ENCODE measurements at regions not wholly inside any gene's neighbourhood (a gene's known extent, or its start where the extent isn't known, plus 50 kb on each side); places are given as distances from the start of the nearest gene placed in this dataset.

DNA sequence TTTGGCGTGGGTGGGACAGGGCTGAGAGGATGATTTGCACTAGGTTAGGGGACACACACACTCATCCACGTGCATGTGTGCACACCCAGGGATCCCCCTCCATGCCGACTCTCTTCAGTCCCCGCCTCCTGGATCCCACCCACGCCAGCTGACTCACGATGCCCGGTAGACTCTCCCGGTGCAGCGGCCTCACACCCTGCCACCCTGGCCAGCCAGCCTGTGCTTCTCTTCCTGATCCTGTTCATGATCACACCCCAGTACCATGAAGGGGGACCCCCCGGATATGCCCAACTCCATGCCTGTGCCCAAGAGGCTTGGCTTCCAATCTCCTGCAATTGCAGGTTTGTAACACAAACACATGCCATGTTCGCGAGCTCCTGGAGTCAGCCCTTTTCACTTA is 157.8 kb upstream of the HDAC4 start:
- Histone ChIP-seq H3K27ac (ENCODE audit: insufficient read depth in 1 of 2, low read depth in 1 of 2, low read length in 2 of 2, poor library complexity in 1 of 2, severe bottlenecking in 2 of 2) (no peak overlapping the region), H3K36me3 (ENCODE audit: control insufficient read depth in 4 of 4, insufficient read depth in 4 of 4, low read length in 3 of 4) (no peaks in the 10 kb centered on the region), H3K9me3 (ENCODE audit: control extremely low read depth in 1 of 5, control insufficient read depth in 4 of 5, insufficient read depth in 2 of 5, low read depth in 1 of 5, low read length in 4 of 5) (peaks cover 0 to 2% (median 0%) of the 10 kb centered on the region in 5 experiments), H3K27me3 (replicated peaks in 2 of 5; ENCODE audit: control insufficient read depth in 4 of 5, insufficient read depth in 5 of 5, low read length in 4 of 5) (peaks cover 0 to 4% (median 2%) of the 10 kb centered on the region in 5 experiments), H3K4me1 (ENCODE audit: control extremely low read depth in 1 of 4, control insufficient read depth in 4 of 4, insufficient read depth in 4 of 4, low read length in 3 of 4) (no peaks in the 10 kb centered on the region), H3K4me3 (ENCODE audit: control insufficient read depth in 1 of 7, extremely low read depth in 1 of 7, insufficient read depth in 4 of 7, low read depth in 2 of 7, low read length in 6 of 7) (no peak overlapping the region)
- CTCF ChIA-PET: no interaction called here
- POLR2A ChIA-PET: no interaction called here
- DNase-seq: no peak
- 97% methylated on average over 12 of the region's 12 CpGs for WGBS (ENCODE audit: insufficient coverage)

DNA sequence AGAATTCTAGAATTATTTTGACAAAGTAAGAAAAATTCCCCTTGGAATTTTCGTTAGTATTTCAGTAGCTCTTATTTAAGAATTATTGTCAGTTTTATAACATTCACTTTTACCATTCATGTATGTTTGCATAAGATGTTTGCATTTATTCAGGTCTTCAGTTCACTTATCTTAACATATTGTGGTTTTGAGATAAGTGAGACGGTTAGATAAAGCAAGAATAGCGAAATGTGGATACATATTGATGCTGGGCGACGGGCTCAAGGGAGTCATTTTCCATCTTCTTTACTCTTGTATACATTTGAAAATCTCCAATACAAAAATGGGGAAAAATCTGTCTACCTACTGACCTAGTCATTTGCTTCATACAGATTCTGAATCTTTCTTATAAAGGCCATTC is 156.7 kb upstream of the HDAC4 start:
- WGBS (ENCODE audit: insufficient coverage): 80% methylated on average over 2 of the region's 5 CpGs
- Histone ChIP-seq H3K4me1 (ENCODE audit: control extremely low read depth in 1 of 4, control insufficient read depth in 4 of 4, insufficient read depth in 4 of 4, low read length in 3 of 4) (no peaks in the 10 kb centered on the region), H3K36me3 (ENCODE audit: control insufficient read depth in 4 of 4, insufficient read depth in 4 of 4, low read length in 3 of 4) (no peaks in the 10 kb centered on the region), H3K27me3 (replicated peaks in 2 of 5; ENCODE audit: control insufficient read depth in 4 of 5, insufficient read depth in 5 of 5, low read length in 4 of 5) (peaks cover 0 to 4% (median 2%) of the 10 kb centered on the region in 5 experiments), H3K4me3 (ENCODE audit: control insufficient read depth in 1 of 7, extremely low read depth in 1 of 7, insufficient read depth in 4 of 7, low read depth in 2 of 7, low read length in 6 of 7) (no peak overlapping the region), H3K27ac (ENCODE audit: insufficient read depth in 1 of 2, low read depth in 1 of 2, low read length in 2 of 2, poor library complexity in 1 of 2, severe bottlenecking in 2 of 2) (no peak overlapping the region), H3K9me3 (ENCODE audit: control extremely low read depth in 1 of 5, control insufficient read depth in 4 of 5, insufficient read depth in 2 of 5, low read depth in 1 of 5, low read length in 4 of 5) (peaks cover 0 to 2% (median 0%) of the 10 kb centered on the region in 5 experiments)
- POLR2A ChIA-PET: no interaction called here
- no peak for DNase-seq
- CTCF ChIA-PET: no interaction called here

- no peak overlapping the region for H3K27ac ChIP-seq (ENCODE audit: insufficient read depth in 1 of 2, low read depth in 1 of 2, low read length in 2 of 2, poor library complexity in 1 of 2, severe bottlenecking in 2 of 2)
- H3K27me3 ChIP-seq (replicated peaks in 2 of 5; ENCODE audit: control insufficient read depth in 4 of 5, insufficient read depth in 5 of 5, low read length in 4 of 5): peaks cover 0 to 4% (median 2%) of the 10 kb centered on the region in 5 experiments
- no peak for DNase-seq
- POLR2A ChIA-PET: no interaction called here
- no peaks in the 10 kb centered on the region for H3K36me3 ChIP-seq (ENCODE audit: control insufficient read depth in 4 of 4, insufficient read depth in 4 of 4, low read length in 3 of 4)
- no peak overlapping the region for H3K4me3 ChIP-seq (ENCODE audit: control insufficient read depth in 1 of 7, extremely low read depth in 1 of 7, insufficient read depth in 4 of 7, low read depth in 2 of 7, low read length in 6 of 7)
- CTCF ChIA-PET: no interaction called here
- H3K9me3 ChIP-seq (ENCODE audit: control extremely low read depth in 1 of 5, control insufficient read depth in 4 of 5, insufficient read depth in 2 of 5, low read depth in 1 of 5, low read length in 4 of 5): peaks cover 0 to 2% (median 0%) of the 10 kb centered on the region in 5 experiments
- WGBS (ENCODE audit: insufficient coverage): 100% methylated on average over 5 of the region's 6 CpGs
- no peaks in the 10 kb centered on the region for H3K4me1 ChIP-seq (ENCODE audit: control extremely low read depth in 1 of 4, control insufficient read depth in 4 of 4, insufficient read depth in 4 of 4, low read length in 3 of 4)
These were observed 154.7 kb upstream of the HDAC4 start for GRCh38 chr2:239555571-239555905.

DNA sequence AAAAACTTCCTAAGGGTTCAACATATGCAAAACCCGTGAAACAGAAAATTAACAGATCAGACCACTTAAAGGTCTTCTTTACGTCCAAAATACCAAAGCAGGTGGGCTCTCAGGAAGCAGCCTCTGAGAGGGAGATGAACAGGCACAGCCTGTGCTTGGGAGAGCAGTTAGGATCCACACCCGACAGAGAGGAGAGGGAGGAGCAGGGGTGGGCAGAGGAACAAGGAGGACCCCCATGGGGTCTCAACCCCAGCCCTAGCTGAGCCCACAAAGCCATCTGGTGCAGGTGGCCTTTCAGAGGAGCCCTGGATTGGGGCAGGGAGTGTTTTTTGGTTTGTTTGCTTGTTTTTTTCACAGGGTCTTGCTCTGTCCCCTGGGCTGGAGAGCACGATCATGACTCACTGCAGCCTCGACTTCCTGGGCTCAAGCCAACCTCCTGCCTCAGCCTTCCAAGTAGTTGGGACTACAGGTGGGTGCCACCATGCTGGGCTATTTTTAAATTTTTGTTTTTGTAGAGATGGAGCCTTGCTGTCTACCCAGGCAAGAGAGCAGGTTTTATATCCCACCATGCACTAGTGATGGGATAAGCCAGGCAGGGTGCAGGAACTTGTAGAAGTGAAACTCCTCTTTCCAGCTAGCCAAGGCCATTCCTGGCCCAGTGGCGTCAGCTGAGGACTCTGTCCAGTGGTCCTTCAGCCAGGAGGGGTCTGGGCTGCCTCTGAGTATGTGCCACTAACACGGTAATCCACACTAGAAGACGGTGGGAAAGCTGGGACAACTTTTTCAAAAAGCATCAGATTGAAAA is 154.1 kb upstream of the HDAC4 start:
- DNase-seq: no peak
- Histone ChIP-seq H3K9me3 (ENCODE audit: control extremely low read depth in 1 of 5, control insufficient read depth in 4 of 5, insufficient read depth in 2 of 5, low read depth in 1 of 5, low read length in 4 of 5) (peaks cover 0 to 2% (median 0%) of the 10 kb centered on the region in 5 experiments), H3K27me3 (replicated peaks in 2 of 5; ENCODE audit: control insufficient read depth in 4 of 5, insufficient read depth in 5 of 5, low read length in 4 of 5) (peaks cover 0 to 4% (median 2%) of the 10 kb centered on the region in 5 experiments), H3K4me3 (ENCODE audit: control insufficient read depth in 1 of 7, extremely low read depth in 1 of 7, insufficient read depth in 4 of 7, low read depth in 2 of 7, low read length in 6 of 7) (no peak overlapping the region), H3K36me3 (ENCODE audit: control insufficient read depth in 4 of 4, insufficient read depth in 4 of 4, low read length in 3 of 4) (no peaks in the 10 kb centered on the region), H3K27ac (ENCODE audit: insufficient read depth in 1 of 2, low read depth in 1 of 2, low read length in 2 of 2, poor library complexity in 1 of 2, severe bottlenecking in 2 of 2) (no peak overlapping the region), H3K4me1 (ENCODE audit: control extremely low read depth in 1 of 4, control insufficient read depth in 4 of 4, insufficient read depth in 4 of 4, low read length in 3 of 4) (no peaks in the 10 kb centered on the region)
- ChIA-PET CTCF (no interaction called here), POLR2A (no interaction called here)
- WGBS (ENCODE audit: insufficient coverage): 97% methylated on average over 7 of the region's 8 CpGs

GRCh38 chr2:239553376-239554000 is 152.7 kb upstream of the HDAC4 start:
- H3K4me3 ChIP-seq (ENCODE audit: control insufficient read depth in 1 of 7, extremely low read depth in 1 of 7, insufficient read depth in 4 of 7, low read depth in 2 of 7, low read length in 6 of 7): no peak overlapping the region
- H3K27ac ChIP-seq (ENCODE audit: insufficient read depth in 1 of 2, low read depth in 1 of 2, low read length in 2 of 2, poor library complexity in 1 of 2, severe bottlenecking in 2 of 2): no peak overlapping the region
- peaks cover 0 to 3% (median 0%) of the 10 kb centered on the region in 5 experiments for H3K9me3 ChIP-seq (ENCODE audit: control extremely low read depth in 1 of 5, control insufficient read depth in 4 of 5, insufficient read depth in 2 of 5, low read depth in 1 of 5, low read length in 4 of 5)
- POLR2A ChIA-PET: no interaction called here
- no peak for DNase-seq
- H3K27me3 ChIP-seq (replicated peaks in 2 of 5; ENCODE audit: control insufficient read depth in 4 of 5, insufficient read depth in 5 of 5, low read length in 4 of 5): peaks cover 0 to 7% (median 0%) of the 10 kb centered on the region in 5 experiments
- H3K36me3 ChIP-seq (ENCODE audit: control insufficient read depth in 4 of 4, insufficient read depth in 4 of 4, low read length in 3 of 4): no peaks in the 10 kb centered on the region
- WGBS (ENCODE audit: insufficient coverage): 78% methylated on average over 11 of the region's 13 CpGs
- no peaks in the 10 kb centered on the region for H3K4me1 ChIP-seq (ENCODE audit: control extremely low read depth in 1 of 4, control insufficient read depth in 4 of 4, insufficient read depth in 4 of 4, low read length in 3 of 4)
- CTCF ChIA-PET: no interaction called here

GRCh38 chr2:239552213-239552926 is 151.6 kb upstream of the HDAC4 start:
- 89% methylated on average over 14 of the region's 16 CpGs for WGBS (ENCODE audit: insufficient coverage)

GRCh38 chr2:239551206-239551605 is 150.4 kb upstream of the HDAC4 start:
- CTCF ChIA-PET: no interaction called here
- Histone ChIP-seq H3K4me3 (ENCODE audit: control insufficient read depth in 1 of 7, extremely low read depth in 1 of 7, insufficient read depth in 4 of 7, low read depth in 2 of 7, low read length in 6 of 7) (no peak overlapping the region), H3K4me1 (ENCODE audit: control extremely low read depth in 1 of 4, control insufficient read depth in 4 of 4, insufficient read depth in 4 of 4, low read length in 3 of 4) (no peaks in the 10 kb centered on the region), H3K27ac (ENCODE audit: insufficient read depth in 1 of 2, low read depth in 1 of 2, low read length in 2 of 2, poor library complexity in 1 of 2, severe bottlenecking in 2 of 2) (no peak overlapping the region), H3K27me3 (replicated peaks in 2 of 5; ENCODE audit: control insufficient read depth in 4 of 5, insufficient read depth in 5 of 5, low read length in 4 of 5) (peaks cover 0 to 7% (median 3%) of the 10 kb centered on the region in 5 experiments), H3K9me3 (ENCODE audit: control extremely low read depth in 1 of 5, control insufficient read depth in 4 of 5, insufficient read depth in 2 of 5, low read depth in 1 of 5, low read length in 4 of 5) (peaks cover 0 to 3% (median 0%) of the 10 kb centered on the region in 5 experiments), H3K36me3 (ENCODE audit: control insufficient read depth in 4 of 4, insufficient read depth in 4 of 4, low read length in 3 of 4) (no peaks in the 10 kb centered on the region)
- POLR2A ChIA-PET: no interaction called here
- DNase-seq: no peak
- 97% methylated on average over 4 of the region's 6 CpGs for WGBS (ENCODE audit: insufficient coverage)

More at GRCh38 chr2:239552213-239552926, 151.6 kb upstream of the HDAC4 start:
- H3K4me3 ChIP-seq (ENCODE audit: control insufficient read depth in 1 of 7, extremely low read depth in 1 of 7, insufficient read depth in 4 of 7, low read depth in 2 of 7, low read length in 6 of 7): no peak overlapping the region
- ChIA-PET CTCF (no interaction called here), POLR2A (no interaction called here)
- H3K27ac ChIP-seq (ENCODE audit: insufficient read depth in 1 of 2, low read depth in 1 of 2, low read length in 2 of 2, poor library complexity in 1 of 2, severe bottlenecking in 2 of 2): no peak overlapping the region
- no peaks in the 10 kb centered on the region for H3K36me3 ChIP-seq (ENCODE audit: control insufficient read depth in 4 of 4, insufficient read depth in 4 of 4, low read length in 3 of 4)
- H3K9me3 ChIP-seq (ENCODE audit: control extremely low read depth in 1 of 5, control insufficient read depth in 4 of 5, insufficient read depth in 2 of 5, low read depth in 1 of 5, low read length in 4 of 5): peaks cover 0 to 3% (median 0%) of the 10 kb centered on the region in 5 experiments
- DNase-seq: no peak
- no peaks in the 10 kb centered on the region for H3K4me1 ChIP-seq (ENCODE audit: control extremely low read depth in 1 of 4, control insufficient read depth in 4 of 4, insufficient read depth in 4 of 4, low read length in 3 of 4)
- peaks cover 0 to 7% (median 3%) of the 10 kb centered on the region in 5 experiments for H3K27me3 ChIP-seq (replicated peaks in 2 of 5; ENCODE audit: control insufficient read depth in 4 of 5, insufficient read depth in 5 of 5, low read length in 4 of 5)
